ENCODE measurements at regions not wholly inside any gene's neighbourhood (a gene's known extent, or its start where the extent isn't known, plus 50 kb on each side); places are given as distances from the start of the nearest gene placed in this dataset.

DNA sequence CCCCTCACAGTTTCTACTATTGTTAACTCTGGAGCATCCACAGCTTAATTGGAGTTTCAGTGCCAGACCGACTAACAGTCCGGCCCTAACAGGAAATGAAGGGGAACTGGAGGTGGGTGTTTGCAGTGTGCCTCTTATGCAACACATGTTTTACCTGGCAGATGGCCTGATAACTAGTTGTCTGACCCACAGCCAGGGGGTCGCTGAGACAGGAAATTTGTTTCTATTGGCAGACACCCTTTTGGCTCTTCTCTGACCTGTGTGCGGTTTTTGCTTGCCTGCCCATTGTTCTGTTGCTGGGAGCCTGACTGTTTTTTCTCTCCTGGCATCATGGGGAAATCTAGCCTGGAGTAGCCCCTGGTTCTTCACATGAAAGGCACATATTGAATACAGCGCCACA, 1329.8 kb downstream of the DSC3 start:
- no peak for DNase-seq (ENCODE audit: low read depth in 2 of 2)

DNA sequence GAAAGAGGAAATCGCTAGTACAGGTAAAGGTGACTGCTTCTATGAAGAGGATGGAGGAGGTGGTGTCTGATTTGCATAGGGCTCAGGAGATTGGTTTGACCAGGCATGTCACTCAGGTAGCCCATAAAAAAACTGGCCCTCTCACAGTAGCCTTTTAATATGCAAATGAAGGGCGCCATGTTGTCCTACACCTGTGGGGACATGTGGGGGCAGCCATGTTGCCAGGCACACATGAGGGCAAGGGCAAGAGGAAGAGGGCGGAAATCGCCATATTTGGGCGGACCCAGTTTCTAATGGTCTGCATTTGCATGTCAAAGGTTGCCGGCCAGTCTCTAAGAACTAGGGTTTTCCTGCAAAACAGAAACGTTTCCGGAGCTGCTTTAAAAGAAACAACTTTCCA, 1330.6 kb downstream of the DSC3 start:
- DNase-seq (ENCODE audit: low read depth in 2 of 2): no peak

DNA sequence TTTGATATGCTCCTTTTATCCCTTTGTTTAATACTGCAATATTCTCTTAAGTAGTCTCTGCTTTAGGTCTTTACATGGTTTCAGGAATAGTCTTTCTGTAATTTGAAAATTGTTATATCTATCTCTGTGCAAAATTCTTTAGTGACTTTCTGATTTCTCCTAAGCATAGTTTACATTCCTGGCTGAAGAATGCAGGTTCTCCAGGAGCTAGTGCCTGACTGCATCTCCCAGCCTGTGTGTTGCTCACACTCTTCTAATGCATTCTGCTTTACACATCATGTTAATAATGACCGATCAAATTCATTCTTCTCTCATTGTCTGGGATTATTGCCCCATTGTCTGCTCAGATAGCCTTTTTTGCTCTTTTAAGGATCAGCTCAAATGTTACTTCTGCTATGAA, 1349.2 kb downstream of the DSC3 start:
- no peak for DNase-seq (ENCODE audit: low read depth in 2 of 2)

DNA sequence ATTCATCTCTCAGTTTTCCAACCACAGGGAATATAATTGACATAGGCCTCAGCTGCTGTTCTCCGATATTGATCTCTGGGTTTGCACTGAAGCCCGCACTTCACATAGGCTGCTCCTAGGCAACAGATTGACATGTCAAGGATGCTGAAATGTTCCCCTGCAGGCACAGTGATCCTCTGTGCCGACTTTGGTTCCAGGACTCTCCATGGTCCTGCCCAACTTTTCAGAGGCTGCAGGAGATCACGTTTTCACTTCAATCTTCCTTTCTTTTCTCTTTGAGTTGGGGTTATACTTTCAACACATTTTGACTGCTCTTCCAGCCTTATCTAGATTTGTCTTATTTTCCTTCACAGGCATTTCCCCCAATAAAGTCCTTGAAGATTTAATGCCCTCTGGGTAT, 1361.0 kb downstream of the DSC3 start:
- DNase-seq (ENCODE audit: low read depth in 2 of 2): no peak

DNA sequence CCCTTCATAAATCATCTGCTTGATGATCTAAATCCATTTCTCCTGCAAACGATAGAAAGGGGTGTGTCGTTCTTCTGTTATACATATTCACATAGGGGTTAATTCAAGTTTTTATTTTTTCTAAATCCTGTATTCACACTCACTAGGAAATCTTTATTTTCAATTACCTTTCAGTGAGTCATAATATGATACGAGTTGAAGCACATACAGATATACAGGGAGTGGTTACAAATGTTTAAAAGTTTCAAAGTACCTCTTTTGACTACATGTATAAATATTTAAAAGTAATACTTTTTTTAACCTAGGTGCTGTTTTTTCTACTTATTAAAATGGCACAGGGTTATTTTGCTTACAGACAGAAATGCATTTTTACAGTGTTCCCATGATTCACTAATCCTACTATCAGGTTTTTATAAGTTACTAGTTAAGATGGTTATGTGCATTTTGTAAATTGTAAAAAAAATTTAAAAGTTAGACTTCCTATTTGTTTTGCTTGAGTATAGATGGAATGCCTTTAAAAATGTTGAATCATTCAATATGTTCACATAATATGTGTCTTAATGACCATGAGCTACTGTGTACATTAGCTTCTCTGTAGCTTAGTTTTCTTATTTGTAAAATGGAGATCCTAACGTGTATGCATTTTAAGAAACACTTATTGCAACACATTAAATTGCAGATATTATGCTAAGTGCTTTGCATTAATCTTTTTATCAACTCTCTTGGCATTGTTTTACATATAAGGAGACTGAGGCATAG, 1378.1 kb downstream of the DSC3 start:
- DNase-seq (ENCODE audit: low read depth in 2 of 2): no peak

DNA sequence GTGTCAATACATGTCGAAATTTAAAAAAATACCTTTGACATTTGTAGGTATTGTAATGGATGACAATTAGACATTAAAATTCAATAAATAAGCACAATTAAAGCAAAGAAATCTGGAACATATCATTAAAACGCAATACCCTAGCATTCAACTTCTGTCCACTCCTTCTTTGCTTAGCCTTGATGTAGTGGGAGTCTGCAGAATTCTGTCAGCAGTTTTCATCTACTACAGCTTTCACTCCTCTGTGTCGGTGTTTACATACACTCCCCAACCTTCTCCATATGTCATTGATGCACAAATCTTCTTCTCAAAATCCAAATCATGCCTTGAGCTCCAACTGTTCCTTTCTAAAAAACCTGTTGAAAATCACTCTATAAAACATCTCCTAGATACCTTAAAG, 1380.6 kb downstream of the DSC3 start:
- DNase-seq (ENCODE audit: low read depth in 2 of 2): no peak

DNA sequence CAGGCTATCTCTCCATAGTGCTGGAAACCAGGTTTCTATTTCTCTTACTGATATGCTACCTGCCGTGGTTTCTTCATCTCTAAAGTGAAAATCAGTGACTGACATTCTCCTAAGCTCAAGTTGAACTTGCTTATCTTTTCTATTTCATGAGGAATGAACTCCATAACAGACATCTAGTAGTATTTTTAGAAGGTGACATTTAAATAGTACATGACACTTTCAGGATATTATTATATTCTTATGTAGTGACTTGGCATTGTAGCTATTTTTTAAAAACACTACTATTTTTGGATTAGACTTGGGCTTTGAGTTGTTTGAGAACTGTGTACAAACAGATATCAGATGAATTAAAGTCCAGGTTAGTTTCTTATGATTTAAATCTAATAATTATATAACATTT, 1381.8 kb downstream of the DSC3 start:
- DNase-seq (ENCODE audit: low read depth in 2 of 2): no peak

DNA sequence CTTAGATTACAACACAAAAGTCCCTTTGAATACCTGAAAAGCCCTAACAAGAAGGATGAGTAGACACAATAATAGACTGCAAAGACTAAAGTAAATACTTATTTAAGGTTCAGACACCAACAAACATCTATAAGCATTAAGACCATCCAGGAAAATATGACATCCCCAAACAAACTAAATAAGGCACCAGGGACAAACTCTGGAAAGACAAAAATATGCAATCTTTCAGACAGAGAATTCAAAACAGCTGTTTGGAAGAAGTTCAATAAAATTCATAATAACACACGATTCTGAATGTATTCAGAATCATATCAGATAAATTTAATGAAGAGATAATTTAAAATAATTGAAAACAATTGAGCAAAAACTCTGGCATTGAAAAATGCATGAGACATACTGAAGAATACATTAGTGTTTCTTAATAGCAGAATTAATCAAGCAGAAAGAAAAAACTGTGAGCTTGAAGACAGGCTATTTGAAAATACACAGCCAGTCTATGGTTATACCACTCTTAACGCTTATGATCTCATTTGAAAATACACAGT, 1388.8 kb downstream of the DSC3 start:
- DNase-seq (ENCODE audit: low read depth in 2 of 2): no peak

DNA sequence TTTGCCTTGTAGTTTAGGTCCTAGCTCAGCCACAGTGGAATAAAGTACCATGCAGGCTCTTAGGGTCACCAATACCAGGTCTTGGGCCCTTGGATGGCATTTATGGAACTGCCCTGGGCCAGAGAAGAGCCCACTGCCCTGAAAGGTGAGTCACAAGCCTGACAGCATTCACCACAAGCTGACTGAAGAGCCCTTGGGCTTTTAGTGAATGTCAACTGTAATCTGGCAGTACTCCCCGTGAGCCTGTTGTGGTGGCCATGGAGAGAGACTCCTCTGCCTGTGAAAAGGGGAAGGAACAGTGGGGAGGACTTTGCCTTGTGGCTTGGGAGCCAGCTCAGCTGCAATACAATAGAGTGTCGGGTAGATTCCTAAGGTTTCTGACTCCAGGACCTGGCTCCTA, 1389.7 kb downstream of the DSC3 start:
- DNase-seq (ENCODE audit: low read depth in 2 of 2): no peak

DNA sequence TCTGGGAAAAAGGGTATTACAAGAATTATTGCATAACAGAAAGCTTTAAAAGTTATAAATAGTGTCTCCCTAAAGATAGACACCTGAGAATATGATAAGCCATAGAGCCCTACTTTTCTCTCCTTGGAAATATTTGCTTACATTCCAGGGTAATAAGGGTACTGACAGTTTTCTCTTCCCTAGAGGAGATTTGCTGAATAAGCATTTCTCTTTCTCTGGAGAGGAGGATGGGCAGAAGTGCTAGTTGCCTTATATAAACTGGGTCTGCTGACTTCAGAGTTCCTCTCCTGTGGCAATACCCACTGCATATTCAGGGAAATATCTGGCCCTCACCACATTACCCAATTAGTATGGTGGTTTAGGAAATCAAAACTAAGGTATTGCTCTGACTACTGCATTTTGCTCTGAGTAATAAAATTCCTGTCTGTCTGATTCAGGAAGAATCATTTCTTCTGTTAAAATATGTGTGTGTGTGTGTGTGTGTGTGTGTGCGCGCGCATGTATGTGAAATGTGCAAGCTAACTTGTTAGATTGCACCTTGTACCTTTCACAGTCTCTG, 1391.3 kb downstream of the DSC3 start:
- DNase-seq (ENCODE audit: low read depth in 2 of 2): peak; percentile 4 to 10

DNA sequence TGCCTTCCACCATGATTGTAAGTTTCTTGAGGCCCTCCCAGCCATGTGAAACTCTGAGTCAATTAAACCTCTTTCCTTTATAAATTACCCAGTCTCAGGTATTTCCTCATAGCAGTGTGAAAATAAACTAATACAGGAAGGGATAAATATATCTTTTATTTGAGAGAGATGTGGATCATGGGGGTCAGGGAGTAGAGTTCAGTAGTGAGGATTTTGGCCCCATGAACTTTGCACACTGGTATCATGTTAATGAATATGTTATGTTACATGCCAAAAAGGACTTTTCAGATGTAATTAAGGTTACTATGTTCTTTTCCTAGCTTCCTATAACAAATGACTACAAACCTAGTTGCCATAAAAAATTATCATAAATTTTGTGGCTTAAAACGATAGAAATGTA, 1393.7 kb downstream of the DSC3 start:
- no peak for DNase-seq (ENCODE audit: low read depth in 2 of 2)

DNA sequence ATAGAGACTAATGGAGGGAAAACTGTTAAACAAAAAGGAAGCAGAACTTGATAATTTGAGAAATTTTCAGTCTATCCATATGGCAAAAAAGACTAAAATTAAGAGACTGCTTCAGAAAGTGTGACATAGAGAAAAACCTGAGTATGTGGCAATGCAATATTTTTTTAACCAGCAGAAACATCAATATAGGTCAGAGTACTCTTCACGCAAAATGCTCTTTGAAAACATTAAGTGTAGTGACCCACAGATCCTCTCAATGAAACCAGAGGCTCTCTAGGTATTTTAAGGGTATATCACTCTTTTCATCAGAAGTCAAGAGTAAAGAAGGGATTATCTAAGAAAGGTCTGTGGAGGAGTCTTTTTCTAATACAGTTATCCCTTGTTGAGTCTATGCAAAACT, 1394.8 kb downstream of the DSC3 start:
- DNase-seq (ENCODE audit: low read depth in 2 of 2): no peak

DNA sequence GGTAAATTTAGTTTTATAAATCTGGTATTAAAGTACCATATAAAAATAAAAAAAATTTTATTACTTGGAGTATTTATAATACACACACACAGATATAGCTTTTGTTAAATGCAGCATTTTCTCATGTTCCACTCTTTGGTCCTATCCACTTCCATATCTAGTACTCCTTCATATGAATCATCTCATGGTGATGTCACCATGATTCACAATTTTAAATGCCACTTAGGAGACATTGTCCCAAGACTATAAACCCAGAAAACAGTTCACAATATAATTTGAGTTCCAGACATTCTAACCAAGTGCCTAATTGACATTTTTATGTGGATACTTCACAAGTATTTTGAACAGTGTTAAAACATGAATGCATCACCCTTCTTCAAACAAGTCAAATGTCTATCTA, 1398.3 kb downstream of the DSC3 start:
- DNase-seq (ENCODE audit: low read depth in 2 of 2): no peak

DNA sequence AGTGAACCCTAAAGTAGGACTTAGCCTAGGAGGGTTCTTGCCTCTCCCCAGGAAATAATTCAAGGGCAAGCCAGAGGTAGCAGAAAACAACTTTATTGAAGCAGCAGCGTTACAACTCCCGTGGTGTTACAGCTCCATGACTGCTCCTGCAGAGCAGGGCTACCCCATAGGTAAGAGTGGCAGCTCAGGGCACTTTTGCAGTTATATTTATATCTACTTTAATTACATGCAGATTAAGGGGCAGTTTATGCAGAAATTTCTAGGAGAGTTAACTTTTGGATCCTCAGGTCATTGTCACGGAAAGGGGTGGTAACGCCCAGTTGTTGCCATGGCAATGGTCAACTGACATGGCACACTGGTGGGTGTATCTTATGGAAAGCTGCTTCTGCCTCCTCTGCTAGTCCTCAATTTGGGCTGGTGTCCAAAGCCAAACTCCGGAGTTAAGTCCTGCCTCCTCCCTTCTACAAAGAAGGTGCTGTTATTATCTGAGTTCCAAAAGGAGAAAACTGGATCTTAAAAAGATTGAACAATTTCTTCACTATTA, 1413.0 kb downstream of the DSC3 start:
- DNase-seq (ENCODE audit: low read depth in 2 of 2): no peak

DNA sequence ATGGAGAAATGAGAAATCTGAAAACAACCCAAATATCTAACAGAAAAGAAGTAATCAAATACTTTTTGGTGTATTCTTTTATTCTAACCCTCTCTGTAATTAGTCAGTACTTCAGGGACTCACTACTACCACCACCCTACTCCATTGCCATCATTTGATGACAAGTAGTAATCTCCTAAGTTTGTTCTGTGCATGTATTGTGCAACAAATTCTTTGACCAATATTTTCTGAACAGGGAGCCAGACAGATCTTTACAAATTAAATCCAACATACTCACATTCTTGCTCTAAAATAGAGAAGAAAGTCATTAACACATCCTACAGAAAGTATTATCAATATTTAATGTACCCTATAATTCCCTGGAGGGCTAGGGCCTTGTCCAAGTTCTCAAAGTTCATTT, 1416.4 kb downstream of the DSC3 start:
- DNase-seq (ENCODE audit: low read depth in 2 of 2): no peak

DNA sequence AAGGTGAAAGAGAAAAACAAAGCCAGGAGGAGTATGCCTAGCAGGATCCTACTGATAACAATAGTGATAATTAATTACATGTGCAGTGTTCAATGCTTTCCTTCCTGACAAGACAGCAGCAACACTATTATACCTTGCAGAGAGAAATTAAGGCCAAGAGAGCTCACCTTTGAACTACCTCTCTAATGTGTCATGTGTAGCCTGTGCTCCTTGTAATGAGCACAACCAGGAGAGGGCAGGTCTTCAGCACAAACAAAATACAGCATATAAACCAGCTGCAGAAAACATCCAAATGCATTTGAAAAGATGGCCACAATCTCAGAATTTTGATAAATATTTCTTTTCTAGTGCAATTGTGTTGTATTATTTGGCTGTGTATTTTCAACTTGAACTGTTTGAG, 1425.7 kb downstream of the DSC3 start:
- no peak for DNase-seq (ENCODE audit: low read depth in 2 of 2)

DNA sequence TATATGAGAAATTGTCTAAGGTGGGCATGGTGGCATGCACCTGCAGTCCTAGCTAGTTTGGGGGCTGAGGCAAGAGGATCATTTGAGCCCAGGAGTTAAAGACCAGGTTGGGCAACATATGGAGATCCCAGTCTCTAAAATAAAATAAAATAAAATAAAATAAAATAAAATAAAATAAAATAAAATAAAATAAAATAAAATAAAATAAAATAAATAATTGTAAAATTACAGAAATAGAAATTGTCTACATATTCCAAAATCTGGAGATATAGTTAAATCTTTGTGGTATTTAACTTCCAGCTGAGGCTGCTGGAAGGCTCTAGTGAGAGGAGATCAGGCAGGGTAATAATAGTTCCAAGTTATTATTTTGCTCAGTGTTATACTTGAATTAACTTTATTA, 1432.1 kb upstream of the CDH2 start:
- no peak for DNase-seq (ENCODE audit: low read depth in 2 of 2)

DNA sequence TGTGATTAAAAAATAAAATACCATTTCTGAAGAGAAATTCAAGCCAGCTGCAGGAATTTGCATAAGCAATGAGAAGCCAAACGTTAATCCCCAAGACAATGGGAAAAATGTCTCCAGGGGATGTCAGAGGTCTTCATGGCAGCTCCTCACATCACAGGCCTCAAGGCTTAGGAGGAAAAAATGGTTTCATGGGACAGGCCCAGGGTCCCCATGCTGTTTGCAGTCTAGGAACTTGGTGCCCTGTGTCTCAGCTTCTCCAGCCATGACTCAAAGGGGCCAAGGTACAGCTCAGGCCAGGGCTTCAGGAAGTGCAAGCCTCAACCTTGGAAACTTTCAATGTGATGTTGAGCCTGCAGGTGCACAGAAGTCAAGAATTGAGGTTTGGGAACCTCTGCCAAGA, 1428.4 kb upstream of the CDH2 start:
- DNase-seq (ENCODE audit: low read depth in 2 of 2): no peak

DNA sequence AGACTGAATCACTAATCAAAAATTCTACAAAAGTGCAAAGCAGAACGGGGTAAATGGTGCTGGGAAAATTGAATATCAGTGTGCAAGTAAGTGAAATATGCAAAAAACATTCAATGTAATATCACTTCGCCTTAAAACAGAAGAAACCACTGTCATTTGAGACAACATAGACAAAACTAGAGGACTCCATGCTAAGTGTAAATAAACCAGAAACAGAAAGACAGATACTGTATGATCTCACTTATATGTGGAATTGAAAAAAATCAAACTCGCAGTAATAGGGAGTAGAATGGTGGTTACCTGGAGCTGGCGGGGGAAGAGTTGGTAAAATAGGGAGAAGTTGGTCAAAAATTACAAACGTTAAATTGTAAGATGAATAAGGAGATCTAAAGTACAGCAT, 1420.0 kb upstream of the CDH2 start:
- no peak for DNase-seq (ENCODE audit: low read depth in 2 of 2)

DNA sequence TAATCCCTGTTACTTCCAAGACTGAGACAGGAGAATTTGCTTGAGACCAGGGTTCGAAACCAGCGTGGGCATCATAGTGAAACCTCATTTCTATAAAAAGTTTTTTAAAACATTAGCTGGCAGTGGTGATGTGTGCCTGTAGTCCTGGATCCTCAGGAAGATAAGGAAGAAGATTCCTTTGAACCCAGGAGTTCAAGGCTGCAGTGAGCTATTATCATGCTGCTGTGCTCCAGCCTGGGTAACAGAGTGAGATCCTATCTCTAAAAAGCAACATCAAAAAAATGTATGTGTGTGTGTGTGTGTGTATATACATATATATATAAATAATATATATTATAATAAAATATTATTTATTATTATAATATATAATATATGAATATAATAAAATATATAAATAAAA, 1417.6 kb upstream of the CDH2 start:
- no peak for DNase-seq (ENCODE audit: low read depth in 2 of 2)

DNA sequence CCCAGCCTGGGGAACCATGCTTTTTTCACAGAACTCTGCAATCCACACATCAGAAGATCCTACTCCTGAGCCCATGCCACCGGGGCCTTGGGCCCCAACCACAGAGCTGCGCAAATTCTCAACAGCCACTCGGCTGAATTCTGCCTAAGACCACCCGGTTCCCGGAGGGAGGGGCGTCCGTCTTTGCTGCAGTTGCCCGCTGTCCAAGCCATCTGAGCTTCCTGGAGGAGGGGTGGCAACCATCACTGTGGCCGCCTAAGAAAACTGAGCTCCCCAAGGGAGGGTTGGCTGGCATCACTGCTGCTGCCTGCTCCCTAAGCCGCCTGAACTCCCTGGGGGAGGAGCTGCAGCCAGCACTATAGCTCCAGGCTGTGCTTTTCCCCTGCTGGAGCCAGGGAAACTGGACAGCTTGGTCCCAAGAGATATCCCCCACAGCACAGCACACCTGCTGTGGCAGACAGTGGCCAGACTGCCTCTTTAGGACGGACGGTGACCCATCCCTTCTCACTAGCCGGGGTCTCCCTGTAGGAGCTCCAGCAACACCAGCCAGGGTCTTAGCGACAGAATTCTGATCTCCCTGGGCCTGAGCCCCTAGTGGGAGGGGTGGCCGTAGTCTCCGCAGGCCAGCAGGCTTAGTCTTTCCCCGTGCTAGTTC, 1411.6 kb upstream of the CDH2 start:
- DNase-seq (ENCODE audit: low read depth in 2 of 2): no peak

DNA sequence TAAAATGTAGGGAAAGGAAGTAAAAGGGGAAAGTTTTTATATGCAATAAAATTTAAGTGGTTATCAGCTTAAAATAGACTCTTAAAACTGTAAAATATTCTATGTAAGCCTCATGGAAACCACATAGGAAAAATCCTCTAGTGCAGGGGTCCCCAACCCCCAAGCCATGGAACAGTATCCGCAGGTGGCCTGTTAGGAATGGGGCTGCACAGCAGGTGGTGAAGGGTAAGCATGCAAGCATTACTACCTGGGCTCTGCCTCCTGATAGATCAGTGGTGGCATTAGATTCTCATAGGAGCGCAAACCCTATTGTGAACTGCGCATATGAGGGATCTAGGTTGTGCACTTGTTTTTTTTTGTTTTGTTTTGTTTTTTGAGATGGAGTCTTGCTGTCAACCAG, 1409.3 kb upstream of the CDH2 start:
- no peak for DNase-seq (ENCODE audit: low read depth in 2 of 2)

DNA sequence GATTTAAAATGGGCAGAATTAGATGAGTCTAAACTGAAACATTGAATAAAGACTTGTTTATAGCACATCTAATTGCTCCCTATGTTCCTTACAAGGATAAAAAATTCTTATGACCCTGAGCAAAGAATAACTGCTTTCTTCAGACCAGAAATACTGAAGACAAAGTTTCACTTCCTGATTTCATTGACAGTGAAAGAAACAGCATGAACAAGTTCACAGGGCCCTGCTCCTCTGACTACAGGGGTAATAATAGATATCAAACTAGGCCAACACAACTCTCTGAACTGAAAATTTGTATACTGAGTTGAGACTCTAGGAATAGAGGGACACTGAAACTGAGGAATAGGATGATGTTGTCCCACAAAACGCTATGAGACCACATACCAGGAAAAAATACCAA, 1383.3 kb upstream of the CDH2 start:
- DNase-seq (ENCODE audit: low read depth in 2 of 2): no peak
